ENCODE measurements at regions not wholly inside any gene's neighbourhood (a gene's known extent, or its start where the extent isn't known, plus 50 kb on each side); places are given as distances from the start of the nearest gene placed in this dataset.

GRCh38 chr13:97134364-97135095, 87.6 kb upstream of the MBNL2 start:
- DNase-seq: no peak

- no peak for DNase-seq
These were observed 86.2 kb upstream of the MBNL2 start for GRCh38 chr13:97135883-97136282.

GRCh38 chr13:97136418-97136817, 85.7 kb upstream of the MBNL2 start:
- DNase-seq: no peak

GRCh38 chr13:97139691-97140090, 82.4 kb upstream of the MBNL2 start:
- no peak for DNase-seq

GRCh38 chr13:97140131-97140530, 82.0 kb upstream of the MBNL2 start:
- no peak for DNase-seq

- DNase-seq: no peak
These were observed 81.5 kb upstream of the MBNL2 start for GRCh38 chr13:97140611-97141010.

GRCh38 chr13:97141097-97141496, 81.0 kb upstream of the MBNL2 start:
- no peak for DNase-seq

- peak in 27 of 56 donors; percentile 4 to 74 (median 26) for DNase-seq
These were observed 80.5 kb upstream of the MBNL2 start for GRCh38 chr13:97141564-97142005.

GRCh38 chr13:97142452-97142851, 79.7 kb upstream of the MBNL2 start:
- peak in 1 of 56 donors; percentile 5 for DNase-seq

GRCh38 chr13:97145057-97145456, 77.1 kb upstream of the MBNL2 start:
- no peak for DNase-seq

GRCh38 chr13:97148894-97149293, 73.2 kb upstream of the MBNL2 start:
- DNase-seq: no peak

GRCh38 chr13:97160421-97160820, 61.7 kb upstream of the MBNL2 start:
- no peak for DNase-seq

- no peak for DNase-seq
These were observed 60.4 kb upstream of the MBNL2 start for GRCh38 chr13:97161582-97162231.

- no peak for DNase-seq
These were observed 56.4 kb upstream of the MBNL2 start for GRCh38 chr13:97165502-97166425.

GRCh38 chr13:97171136-97171535, 51.0 kb upstream of the MBNL2 start:
- no peak for DNase-seq
